SU-DHL-6 (cell line): ENCODE measurements at regions not wholly inside any gene's neighbourhood (a gene's known extent, or its start where the extent isn't known, plus 50 kb on each side); places are given as distances from the start of the nearest gene placed in this dataset.

Source experiments
- H2AFZ ChIP-seq: fragments of 200-600 bp; sonication (generic); 2 replicates; pipeline ENCODE4 v1.6.1; 2014; ENCODE audit warnings: low read depth, mild to moderate bottlenecking, moderate library complexity, mixed read lengths, antibody characterized with exemption, low read length; ENCODE audit not compliant: severe bottlenecking
- H3F3A ChIP-seq: fragments of 200-600 bp; shearing (Covaris generic); 2 replicates; pipeline ENCODE4 v1.6.0; 2016; ENCODE audit warnings: antibody characterized with exemption, mild to moderate bottlenecking; ENCODE audit not compliant: insufficient read depth
- H3K27ac ChIP-seq: fragments of 200-600 bp; sonication (generic); 2 replicates; pipeline ENCODE4 v1.5.1; 2016; ENCODE audit warnings: low read depth, mild to moderate bottlenecking, low read length, moderate library complexity, mixed read lengths
- H3K27me3 ChIP-seq: fragments of 200-600 bp; sonication (generic), shearing (Covaris generic); 2 replicates; pipeline ENCODE4 v1.6.0; 2014; ENCODE audit warnings: mild to moderate bottlenecking, low read length
- H3K36me3 ChIP-seq: fragments of 200-600 bp; sonication (generic); 2 replicates; pipeline ENCODE4 v1.6.1; 2014; ENCODE audit warnings: mild to moderate bottlenecking, low read length, mixed read lengths
- H3K4me2 ChIP-seq: fragments of 300-600, 200-600 bp; shearing (Covaris generic), sonication (generic); 2 replicates; pipeline ENCODE4 v1.6.0; 2014; ENCODE audit warnings: low read length, low read depth, mild to moderate bottlenecking; ENCODE audit not compliant: poor library complexity, severe bottlenecking
- H3K4me3 ChIP-seq: fragments of 200-600 bp; sonication (generic); 2 replicates; pipeline ENCODE4 v1.5.1; 2014; ENCODE audit warnings: antibody characterized with exemption, low read length, mild to moderate bottlenecking, mixed read lengths; ENCODE audit not compliant: insufficient read depth, poor library complexity, severe bottlenecking
- H3K79me2 ChIP-seq: fragments of 200-600 bp; sonication (generic); 2 replicates; pipeline ENCODE4 v1.6.1; 2014; ENCODE audit warnings: mild to moderate bottlenecking, low read length, moderate library complexity; ENCODE audit not compliant: insufficient read depth
- H3K9ac ChIP-seq: fragments of 200-600 bp; sonication (generic); 2 replicates; pipeline ENCODE4 v1.7.0; 2014; ENCODE audit warnings: mild to moderate bottlenecking, low read length
- H3K9me2 ChIP-seq: fragments of 200-600 bp; sonication (generic); replicated peaks from 2 replicates; pipeline ENCODE4 v1.6.1; 2014; ENCODE audit warnings: low read length; ENCODE audit not compliant: insufficient read depth
- H3K9me3 ChIP-seq: fragments of 200-600 bp; sonication (generic); 2 replicates; pipeline ENCODE4 v1.6.1; 2014; ENCODE audit warnings: low read length, mixed read lengths; ENCODE audit not compliant: insufficient read depth
- H4K20me1 ChIP-seq: fragments of 200-600 bp; sonication (generic); 2 replicates; pipeline ENCODE4 v1.6.1; 2014; ENCODE audit warnings: low read depth, mild to moderate bottlenecking, antibody characterized with exemption, low read length, moderate library complexity, mixed read lengths
- CTCF ChIP-seq: fragments of 200-600 bp; sonication (generic); IDR thresholded peaks from one replicate; pipeline ENCODE4 v1.5.1; 2017; ENCODE audit warnings: antibody characterized with exemption, mild to moderate bottlenecking, low read length, moderate library complexity; ENCODE audit not compliant: insufficient read depth, poor library complexity, severe bottlenecking
- EZH2phosphoT487 ChIP-seq: fragments of 200-600 bp; sonication (generic), shearing (Covaris generic); conservative IDR thresholded peaks from 2 replicates; pipeline ENCODE4 v1.6.1; 2018; ENCODE audit warnings: mild to moderate bottlenecking, antibody characterized with exemption, low read length, moderate library complexity, mixed read lengths

GRCh38 chr7:23955145-23955544, 245.1 kb downstream of the STK31 start:
- no peak overlapping the region for H3K27ac ChIP-seq
- H3K36me3 ChIP-seq = no peaks in the 10 kb centered on the region
- no peaks in the 10 kb centered on the region for H3K9me3 ChIP-seq
- no peak overlapping the region for H2AFZ ChIP-seq
- H3K9ac ChIP-seq = no peak overlapping the region
- H3K27me3 ChIP-seq = no peaks in the 10 kb centered on the region
- H3F3A ChIP-seq = no peaks in the 10 kb centered on the region
- no peak overlapping the region for H3K4me3 ChIP-seq
- no peaks in the 10 kb centered on the region for H3K9me2 ChIP-seq
- H4K20me1 ChIP-seq = no peaks in the 10 kb centered on the region
- no peak for TF ChIP-seq EZH2phosphoT487
- TF ChIP-seq CTCF = no peak
- no peaks in the 10 kb centered on the region for H3K79me2 ChIP-seq
- no peak overlapping the region for H3K4me2 ChIP-seq

GRCh38 chr7:23955600-23956149, 245.7 kb downstream of the STK31 start:
- Histone ChIP-seq H3K4me3 (no peak overlapping the region), H3K4me2 (no peak overlapping the region), H3K9ac (no peak overlapping the region), H2AFZ (no peak overlapping the region), H3K36me3 (no peaks in the 10 kb centered on the region), H3K9me2 (no peaks in the 10 kb centered on the region), H3F3A (no peaks in the 10 kb centered on the region), H3K79me2 (no peaks in the 10 kb centered on the region), H3K27me3 (no peaks in the 10 kb centered on the region), H4K20me1 (no peaks in the 10 kb centered on the region), H3K27ac (no peak overlapping the region), H3K9me3 (no peaks in the 10 kb centered on the region)
- TF ChIP-seq CTCF (no peak), EZH2phosphoT487 (no peak)

GRCh38 chr7:23956772-23957576, 247.0 kb downstream of the STK31 start:
- no peaks in the 10 kb centered on the region for H4K20me1 ChIP-seq
- H3K4me2 ChIP-seq = no peak overlapping the region
- H3K9ac ChIP-seq = no peak overlapping the region
- no peaks in the 10 kb centered on the region for H3F3A ChIP-seq
- no peaks in the 10 kb centered on the region for H3K9me3 ChIP-seq
- H3K27me3 ChIP-seq = no peaks in the 10 kb centered on the region
- no peak overlapping the region for H3K4me3 ChIP-seq
- no peaks in the 10 kb centered on the region for H3K36me3 ChIP-seq
- TF ChIP-seq CTCF (no peak), EZH2phosphoT487 (no peak)
- no peaks in the 10 kb centered on the region for H3K9me2 ChIP-seq
- H3K79me2 ChIP-seq = no peaks in the 10 kb centered on the region
- H2AFZ ChIP-seq = no peak overlapping the region
- H3K27ac ChIP-seq = no peak overlapping the region
